B cell (primary cell): ENCODE measurements at regions not wholly inside any gene's neighbourhood (a gene's known extent, or its start where the extent isn't known, plus 50 kb on each side); places are given as distances from the start of the nearest gene placed in this dataset.

Experiments
- ATAC-seq: fragments of 200-7000 bp; cut with Tn5 transposase; one replicate; pipeline ENCODE4 v1.10.0; 2021; ENCODE audit warnings: low read depth, mild to moderate bottlenecking, moderate number of reproducible peaks, moderate library complexity
- CTCF ChIA-PET: fragments of 350-600 bp; sonication (Branson Sonifier 250); formaldehyde crosslinking; loops from one replicate; lab custom pipeline; 2021; ENCODE audit warnings: antibody characterized with exemption, inconsistent platforms; lab: Charles Lee
- POLR2A ChIA-PET: fragments of 350-600 bp; sonication (Branson Sonifier 250); formaldehyde crosslinking; loops from one replicate; lab custom pipeline; 2021; ENCODE audit warnings: antibody characterized with exemption; lab: Charles Lee
- DNase-seq: peaks from one replicate; pipeline ENCODE4 v3.0.0; 2013
- H2AFZ ChIP-seq: 2 replicates; pipeline ENCODE4 v1.6.1; 2012; ENCODE audit warnings: mild to moderate bottlenecking, low read depth, low read length; ENCODE audit not compliant: insufficient read depth, poor library complexity, severe bottlenecking
- H3K27ac ChIP-seq, 2 donors: 1 replicate in 1 of 2; 2 replicates in 1 of 2; pipeline ENCODE4 v1.5.1; 2012 to 2013; ENCODE audit warnings: low read length in 2 of 2, mild to moderate bottlenecking in 2 of 2, moderate library complexity in 1 of 2
- H3K27me3 ChIP-seq, 4 experiments: fragments of 200-600 bp in 1 of 4; sonication (generic) in 1 of 4; replicated peaks in 1 of 4; 1 replicate in 2 of 4; 2 replicates in 2 of 4; pipeline versions ENCODE4 v1.6.1 to v1.7.0; 2013 to 2016; ENCODE audit warnings: low read length in 3 of 4, mild to moderate bottlenecking in 2 of 4, mixed read lengths in 1 of 4, moderate library complexity in 1 of 4; ENCODE audit not compliant: insufficient read depth in 4 of 4, control insufficient read depth in 3 of 4; ENCODE audit errors: control extremely low read depth in 1 of 4
- H3K36me3 ChIP-seq, 2 experiments: replicated peaks in 1 of 2; 1 replicate in 1 of 2; 2 replicates in 1 of 2; pipeline versions ENCODE4 v1.6.1 to v1.7.1; 2013; ENCODE audit warnings: low read length in 1 of 2; ENCODE audit not compliant: insufficient read depth in 2 of 2, control insufficient read depth in 1 of 2; ENCODE audit errors: control extremely low read depth in 1 of 2, extremely low read depth in 1 of 2
- H3K4me1 ChIP-seq, 2 donors: fragments of 200-600 bp in 1 of 2; sonication (generic) in 1 of 2; 1 replicate in 1 of 2; 2 replicates in 1 of 2; pipeline versions ENCODE4 v1.5.1 to v1.6.1; 2013 to 2017; ENCODE audit warnings: low read length in 2 of 2; ENCODE audit not compliant: control insufficient read depth in 2 of 2, insufficient read depth in 2 of 2
- H3K4me2 ChIP-seq: replicated peaks from 2 replicates; pipeline ENCODE3; 2012; ENCODE audit warnings: mild to moderate bottlenecking, low read depth, low read length; ENCODE audit not compliant: poor library complexity, severe bottlenecking
- H3K4me3 ChIP-seq, 5 experiments: fragments of 200-600 bp in 1 of 5; sonication (generic) in 1 of 5; 1 replicate in 3 of 5; 2 replicates in 2 of 5; pipeline versions ENCODE4 v1.5.1 to v1.7.0; 2011 to 2016; ENCODE audit warnings: low read length in 4 of 5, mild to moderate bottlenecking in 4 of 5, low read depth in 2 of 5, control low read depth in 1 of 5, moderate library complexity in 1 of 5; ENCODE audit not compliant: insufficient read depth in 1 of 5; ENCODE audit errors: control extremely low read depth in 1 of 5, extremely low read depth in 1 of 5
- H3K79me2 ChIP-seq: fragments of 200-600 bp; sonication (generic); one replicate; pipeline ENCODE4 v1.6.0; 2016; ENCODE audit warnings: low read length; ENCODE audit not compliant: control insufficient read depth, insufficient read depth
- H3K9ac ChIP-seq: fragments of 200-600 bp; sonication (generic); 2 replicates; pipeline ENCODE4 v1.6.1; 2017; ENCODE audit warnings: mild to moderate bottlenecking, low read length, moderate library complexity
- H3K9me3 ChIP-seq, 3 donors: one replicate each; pipeline versions ENCODE4 v1.6.1 to v1.7.1; 2013; ENCODE audit warnings: low read length in 2 of 3; ENCODE audit not compliant: control insufficient read depth in 2 of 3, insufficient read depth in 1 of 3; ENCODE audit errors: control extremely low read depth in 1 of 3
- H4K20me1 ChIP-seq: 2 replicates; pipeline ENCODE4 v1.6.0; 2012; ENCODE audit warnings: mild to moderate bottlenecking, low read length; ENCODE audit not compliant: insufficient read depth, control insufficient read depth, poor library complexity, severe bottlenecking
- H3K27ac Mint-ChIP-seq: one replicate; pipeline ENCODE4 v1.8.0; 2021; ENCODE audit warnings: mixed read lengths
- H3K27me3 Mint-ChIP-seq: one replicate; pipeline ENCODE4 v1.8.0; 2021; ENCODE audit warnings: mixed read lengths
- H3K4me1 Mint-ChIP-seq: one replicate; pipeline ENCODE4 v1.8.0; 2021; ENCODE audit warnings: mixed read lengths
- H3K4me3 Mint-ChIP-seq: one replicate; pipeline ENCODE4 v1.8.0; 2021; ENCODE audit warnings: mixed read lengths
- H3K9me3 Mint-ChIP-seq: one replicate; pipeline ENCODE4 v1.8.0; 2022; ENCODE audit warnings: mixed read lengths; ENCODE audit not compliant: insufficient read depth
- CTCF ChIP-seq: fragments of 200-600 bp; IDR thresholded peaks from one replicate; pipeline ENCODE4 v1.8.0; 2022; ENCODE audit warnings: antibody characterized with exemption, mild to moderate bottlenecking
- EZH2 ChIP-seq: IDR thresholded peaks from 2 replicates; pipeline ENCODE4 v1.6.1; 2012; ENCODE audit warnings: borderline replicate concordance, low read depth, mild to moderate bottlenecking, moderate library complexity, low read length; ENCODE audit not compliant: insufficient read depth, poor library complexity, severe bottlenecking
- WGBS: methylation state at CpG from one replicate; pipeline ENCODE4 v1.1.5; 2013; ENCODE audit warnings: missing lambda C conversion rate; ENCODE audit not compliant: insufficient coverage; 5-methylcytosine and 5-hydroxymethylcytosine counted together
- intact Hi-C: fragments of 100-400 bp; cut with micrococcal nuclease; formaldehyde crosslinking; loops from one replicate; pipeline ENCODE4 v1.10.0; 2022

GRCh38 chr20:19121463-19121862 lies 91.0 kb upstream of the SLC24A3 start:
- CTCF ChIA-PET = no interaction called here

GRCh38 chr20:19121916-19122315 lies 90.5 kb upstream of the SLC24A3 start:
- peaks cover 1% of the 10 kb centered on the region for H3K4me1 Mint-ChIP-seq
- Histone ChIP-seq H3K27me3 (no peaks in the 10 kb centered on the region), H3K9ac (no peak overlapping the region), H3K79me2 (no peaks in the 10 kb centered on the region), H3K4me3 (no peak overlapping the region), H3K4me2 (no peak overlapping the region), H2AFZ (no peak overlapping the region), H4K20me1 (no peaks in the 10 kb centered on the region), H3K4me1 (no peaks in the 10 kb centered on the region), H3K36me3 (no peaks in the 10 kb centered on the region), H3K27ac (no peak overlapping the region), H3K9me3 (no peaks in the 10 kb centered on the region)
- no peak overlapping the region for H3K27ac Mint-ChIP-seq
- intact Hi-C loops = no loop called here
- H3K4me3 Mint-ChIP-seq = no peak overlapping the region
- peaks cover under 1% of the 10 kb centered on the region for H3K27me3 Mint-ChIP-seq
- ATAC-seq (no peak), DNase-seq (no peak)
- CTCF ChIA-PET = no interaction called here
- TF ChIP-seq CTCF (no peak), EZH2 (no peak)
- POLR2A ChIA-PET = no interaction called here
- H3K9me3 Mint-ChIP-seq = no peaks in the 10 kb centered on the region

More at GRCh38 chr20:19121463-19121862, 91.0 kb upstream of the SLC24A3 start:
- Mint-ChIP-seq H3K9me3 (no peaks in the 10 kb centered on the region), H3K4me3 (no peak overlapping the region), H3K27me3 (no peaks in the 10 kb centered on the region), H3K27ac (no peak overlapping the region), H3K4me1 (peaks cover 1% of the 10 kb centered on the region)
- Histone ChIP-seq H3K9me3 (no peaks in the 10 kb centered on the region), H3K4me1 (no peaks in the 10 kb centered on the region), H3K79me2 (no peaks in the 10 kb centered on the region), H4K20me1 (no peaks in the 10 kb centered on the region), H3K4me2 (no peak overlapping the region), H3K9ac (no peak overlapping the region), H2AFZ (no peak overlapping the region), H3K27me3 (no peaks in the 10 kb centered on the region), H3K27ac (no peak overlapping the region), H3K36me3 (no peaks in the 10 kb centered on the region), H3K4me3 (no peak overlapping the region)
- POLR2A ChIA-PET = no interaction called here
- ATAC-seq (no peak), DNase-seq (no peak)
- no peak for TF ChIP-seq EZH2
- TF ChIP-seq CTCF = no peak
- WGBS = 41% methylated on average over 2 of the region's 3 CpGs
- intact Hi-C loops = no loop called here
